Right lung (tissue), 2 donors: ENCODE measurements at regions not wholly inside any gene's neighbourhood (a gene's known extent, or its start where the extent isn't known, plus 50 kb on each side); places are given as distances from the start of the nearest gene placed in this dataset.
"Not testable (repeated sequence)": the region's sequence is repeated elsewhere in the genome, so short reads cannot be mapped to it uniquely, and the experiment has no call there.

ENCODE experiments used
- DNase-seq, 2 donors: peaks; one replicate each; pipeline ENCODE4 v3.0.0-alpha.2; 2013

DNA sequence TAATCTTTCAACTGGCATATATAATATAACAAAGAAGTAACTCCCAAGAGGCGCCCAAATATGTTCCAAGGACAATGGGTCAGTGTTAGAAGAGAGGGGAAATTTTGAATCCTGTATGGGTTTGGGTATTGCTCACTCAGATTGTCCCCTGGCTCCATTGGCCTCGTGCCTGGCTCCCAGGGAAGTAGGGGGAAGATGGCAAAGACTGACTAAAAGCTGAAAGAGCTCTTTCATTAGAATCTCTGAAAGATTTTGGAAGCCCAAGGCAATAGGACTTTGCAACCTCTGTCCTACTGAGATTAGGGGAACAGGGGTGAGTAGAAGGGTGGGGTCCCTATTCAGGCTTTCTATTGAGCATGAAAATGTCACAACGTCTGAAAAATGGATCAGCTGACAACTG, 1272.8 kb upstream of the ZEB2 start:
- no peak for DNase-seq

DNA sequence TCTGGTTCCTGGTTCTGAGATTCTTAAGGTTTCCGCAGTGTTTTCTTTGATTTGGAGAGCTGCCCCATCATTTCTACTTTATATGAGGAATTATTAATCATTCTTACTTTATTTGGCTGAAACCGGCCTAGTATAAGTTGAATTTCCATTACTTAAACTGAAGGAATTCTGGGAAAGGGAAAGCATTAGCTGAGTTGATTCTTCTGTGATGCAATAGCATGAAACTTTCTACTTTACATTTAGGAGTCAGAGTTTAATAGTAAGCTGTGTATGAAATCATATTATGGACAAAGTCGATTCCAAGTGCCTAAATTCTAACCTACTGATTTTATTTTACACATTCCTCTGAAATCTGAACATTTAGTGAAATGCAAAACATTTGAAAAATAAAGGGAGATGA, 1269.7 kb upstream of the ZEB2 start:
- no peak for DNase-seq

DNA sequence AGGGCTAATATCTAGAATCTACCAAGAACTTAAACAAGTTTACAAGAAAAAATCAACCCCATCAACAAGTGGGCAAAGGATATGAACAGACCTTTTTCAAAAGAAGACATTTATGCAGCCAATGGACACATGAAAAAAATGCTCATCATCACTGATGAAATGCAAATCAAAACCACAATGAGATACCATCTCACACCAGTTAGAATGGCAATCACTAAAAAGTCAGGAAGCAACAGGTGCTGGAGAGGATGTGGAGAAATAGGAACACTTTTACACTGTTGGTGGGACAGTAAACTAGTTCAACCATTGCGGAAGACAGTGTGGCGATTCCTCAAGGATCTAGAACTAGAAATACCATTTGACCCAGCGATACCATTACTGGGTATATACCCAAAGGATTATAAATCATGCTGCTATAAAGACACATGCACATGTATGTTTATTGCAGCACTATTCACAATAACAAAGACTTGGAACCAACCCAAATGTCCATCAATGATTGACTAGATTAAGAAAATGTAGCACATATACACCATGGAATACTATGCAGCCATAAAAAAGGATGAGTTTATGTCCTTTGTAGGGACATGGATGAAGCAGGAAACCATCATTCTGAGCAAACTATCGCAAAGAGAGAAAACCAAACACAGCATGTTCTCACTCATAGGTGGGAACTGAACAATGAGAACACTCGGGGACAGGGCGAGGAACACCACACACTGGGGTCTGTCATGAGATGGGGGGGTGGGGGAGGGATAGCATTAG, 1267.9 kb upstream of the ZEB2 start:
- not testable (repeated sequence) for DNase-seq

DNA sequence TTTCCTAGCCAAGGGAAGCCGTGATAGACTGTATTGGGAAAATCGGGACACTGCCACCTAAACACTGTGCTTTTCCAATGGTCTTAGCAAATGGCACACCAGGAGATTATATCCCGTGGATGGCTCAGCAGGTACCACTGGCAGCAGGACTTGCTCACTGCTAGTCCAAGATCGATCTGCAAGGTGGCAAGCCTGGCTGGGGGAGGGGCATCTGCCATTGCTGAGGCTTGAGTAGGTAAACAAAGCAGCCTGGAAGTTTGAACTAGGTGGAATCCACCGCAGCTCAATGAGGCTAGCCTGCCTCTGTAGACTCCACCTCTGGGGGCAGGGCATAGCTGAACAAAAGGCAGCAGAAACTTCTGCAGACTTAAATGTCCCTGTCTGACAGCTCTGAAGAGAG, 1262.7 kb upstream of the ZEB2 start:
- DNase-seq, result not testable (repeated sequence)

DNA sequence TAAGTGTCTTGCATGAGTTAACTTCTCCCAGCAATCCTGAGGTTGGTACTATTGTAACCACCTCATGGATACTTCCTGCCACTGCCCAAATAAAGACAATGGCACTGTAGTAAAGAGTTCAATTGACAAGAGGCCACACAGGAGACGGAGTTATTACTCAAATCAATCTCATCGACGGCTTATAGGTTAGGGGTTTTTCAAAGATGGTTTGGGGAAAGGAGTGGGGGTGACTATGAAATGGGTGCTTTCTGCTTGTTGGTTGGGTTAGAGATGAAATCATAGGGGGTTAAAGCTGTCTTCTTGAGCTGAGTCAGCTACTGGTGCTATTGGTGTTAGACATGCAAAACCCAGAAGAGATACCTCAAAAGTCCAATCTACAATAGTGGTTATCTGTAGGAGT, 1258.0 kb upstream of the ZEB2 start:
- no peak for DNase-seq

DNA sequence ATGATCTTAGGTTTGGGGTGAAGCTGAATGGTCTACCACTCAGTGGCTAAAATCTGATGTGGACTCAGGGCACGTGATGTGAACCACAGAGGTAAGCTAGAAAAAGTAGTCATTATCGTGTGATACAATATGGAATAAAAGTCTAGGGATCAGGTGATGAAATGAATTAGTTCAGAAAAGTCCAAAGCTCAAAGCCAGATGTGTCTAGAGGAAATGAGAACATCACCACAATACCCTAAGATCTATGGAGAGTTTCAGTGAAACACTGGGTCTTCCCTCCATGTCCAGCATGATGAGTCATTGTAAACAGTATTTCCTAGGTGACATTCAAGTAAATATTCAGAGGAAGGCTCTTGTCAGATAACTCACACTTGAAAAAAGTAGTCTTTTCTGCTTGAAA, 1257.4 kb upstream of the ZEB2 start:
- no peak for DNase-seq

DNA sequence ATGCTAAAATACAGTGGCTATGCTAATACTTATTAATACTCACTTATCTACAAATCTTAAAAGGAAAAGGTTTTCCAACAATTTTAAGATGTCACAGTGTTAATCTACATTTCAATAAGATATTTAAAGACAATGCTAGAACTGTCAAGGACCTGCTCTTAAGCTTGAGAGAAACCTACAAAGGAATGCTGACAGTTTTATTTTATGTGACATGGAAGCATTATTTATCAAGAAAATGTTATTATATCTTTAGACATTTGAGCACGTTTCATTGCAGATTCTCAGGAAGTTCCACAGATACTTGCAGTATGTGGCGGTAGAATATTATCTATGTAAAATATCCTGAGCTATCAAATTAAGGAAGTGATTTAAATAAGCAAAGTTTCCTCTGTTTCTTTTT, 1255.7 kb upstream of the ZEB2 start:
- no peak for DNase-seq

DNA sequence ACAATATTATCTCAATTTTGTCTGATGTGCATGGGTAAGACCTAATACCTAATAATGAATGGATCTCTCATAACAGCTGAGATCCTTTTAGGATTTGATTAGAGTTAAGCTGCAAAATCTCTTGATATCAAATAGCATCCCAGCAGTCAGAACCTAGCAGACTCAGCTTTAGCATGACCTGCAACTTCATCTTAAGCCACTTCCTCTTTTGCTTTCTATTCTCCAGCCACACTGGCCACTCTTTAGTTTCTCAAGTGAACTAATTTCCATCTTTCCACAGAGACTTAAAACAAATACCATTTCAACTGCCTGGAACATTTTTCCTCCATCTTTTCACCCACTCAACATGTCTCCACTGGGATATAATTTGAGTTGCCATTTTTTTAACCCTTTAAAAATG, 1251.6 kb upstream of the ZEB2 start:
- DNase-seq, result no peak

DNA sequence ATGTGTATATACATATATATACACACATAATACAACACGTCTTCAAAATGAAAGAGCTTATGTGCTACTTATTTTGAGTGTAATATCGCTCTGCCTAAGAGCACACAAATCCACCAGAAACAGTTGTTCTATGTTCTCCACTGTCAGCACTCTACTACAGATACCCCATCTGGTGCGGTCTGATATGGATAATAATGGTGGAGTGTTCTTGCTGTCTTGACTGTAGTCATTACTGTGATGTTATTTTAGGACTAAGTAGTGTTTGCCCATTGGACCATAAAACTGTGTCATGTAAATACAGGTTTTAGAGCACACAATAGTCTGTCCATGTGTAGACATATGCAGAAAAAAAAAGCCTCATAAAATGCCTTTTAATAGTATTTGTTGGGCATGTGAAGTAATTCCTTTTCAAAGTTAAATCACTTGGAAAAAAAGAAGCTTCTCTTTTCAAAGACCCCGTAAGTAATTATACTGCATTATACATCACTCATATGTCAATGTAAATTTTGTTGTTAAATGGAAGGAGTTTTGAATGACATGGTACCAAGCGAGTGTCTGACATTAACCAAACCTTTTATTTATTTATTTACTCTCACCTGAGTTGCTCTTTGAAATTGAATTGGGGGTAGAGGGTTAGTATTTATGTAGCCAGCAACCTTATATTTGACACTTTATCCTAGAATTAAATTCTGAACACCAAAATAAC, 1249.2 kb upstream of the ZEB2 start:
- no peak for DNase-seq

DNA sequence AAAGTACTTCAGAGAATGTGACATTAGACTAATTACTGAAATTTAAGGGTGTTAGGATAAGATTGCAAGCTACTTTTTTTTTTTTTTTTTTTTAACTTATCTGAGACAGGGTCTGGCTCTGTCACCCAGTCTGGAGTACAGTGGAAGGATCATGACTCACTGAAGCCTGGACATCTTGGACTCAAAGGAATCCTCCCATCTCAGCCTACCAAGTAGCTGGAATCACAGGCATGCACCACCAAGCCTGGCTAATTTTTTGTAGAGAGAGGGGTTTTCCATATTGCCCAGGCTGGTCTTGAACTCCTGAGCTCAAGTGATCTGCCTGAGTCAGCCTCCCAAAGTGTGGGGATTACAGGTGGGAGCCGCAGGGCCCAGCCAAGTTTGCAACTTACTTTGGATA, 1246.0 kb upstream of the ZEB2 start:
- no peak for DNase-seq

DNA sequence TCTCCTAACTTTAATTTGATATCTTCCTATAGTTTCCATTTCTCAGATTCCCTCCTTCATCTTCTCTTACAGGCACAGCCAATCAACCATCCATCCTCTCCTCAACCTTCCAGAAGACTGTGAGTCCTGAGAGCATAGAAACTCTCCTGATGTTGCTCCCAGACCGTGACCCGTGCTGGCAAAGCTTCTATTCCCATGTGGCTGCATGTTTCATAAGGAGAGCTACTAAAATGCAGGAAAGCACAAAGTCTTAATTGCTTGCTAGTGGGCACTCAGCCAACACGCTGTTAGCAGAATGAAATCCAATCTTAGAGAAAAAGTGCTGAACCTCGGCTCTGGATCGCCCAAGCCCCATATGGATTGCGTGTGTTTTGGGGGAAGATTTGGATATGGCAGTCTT, 1244.7 kb upstream of the ZEB2 start:
- peak in 1 of 2 donors; percentile 73 for DNase-seq

DNA sequence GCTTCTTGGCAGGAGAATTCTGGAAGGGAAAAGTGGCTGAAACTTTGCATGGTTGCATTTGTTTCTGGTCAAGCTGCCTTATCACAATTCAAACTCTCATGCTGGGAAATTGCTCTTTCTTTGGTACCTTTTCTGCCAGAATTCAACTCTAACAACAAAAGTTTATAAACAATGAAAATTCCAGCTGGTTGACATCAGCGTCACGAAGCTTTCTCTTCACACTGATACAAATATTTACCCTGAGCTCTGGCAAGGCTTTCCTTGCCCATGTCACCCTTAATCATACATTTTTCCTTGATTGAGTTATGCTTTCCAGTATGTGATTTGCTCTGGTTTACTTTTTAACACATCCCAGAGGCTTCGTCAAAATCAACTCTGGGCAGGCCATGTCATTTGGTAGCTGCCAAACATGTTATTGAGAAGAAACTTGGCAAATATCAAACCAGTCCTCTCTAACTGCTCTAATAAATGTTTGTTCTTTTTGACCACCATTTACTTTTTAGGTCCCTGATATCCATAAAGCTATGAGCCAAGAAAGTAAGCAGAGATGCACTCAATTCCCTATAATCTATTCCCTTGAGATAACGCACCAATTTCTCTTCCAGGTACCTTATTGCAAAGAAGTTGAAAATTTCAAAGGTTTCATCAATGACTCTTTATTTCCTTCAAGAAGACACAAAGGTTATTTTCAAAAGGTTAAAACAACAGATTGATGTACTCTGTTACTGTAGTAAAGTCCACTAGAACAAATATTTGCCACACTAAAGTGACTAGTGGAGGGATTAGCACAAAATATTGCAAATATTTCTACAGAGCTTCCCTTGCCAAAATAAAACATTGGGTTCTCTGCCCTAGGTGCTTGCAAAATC, 1241.1 kb upstream of the ZEB2 start:
- DNase-seq, result peak; percentile 81 to 86

DNA sequence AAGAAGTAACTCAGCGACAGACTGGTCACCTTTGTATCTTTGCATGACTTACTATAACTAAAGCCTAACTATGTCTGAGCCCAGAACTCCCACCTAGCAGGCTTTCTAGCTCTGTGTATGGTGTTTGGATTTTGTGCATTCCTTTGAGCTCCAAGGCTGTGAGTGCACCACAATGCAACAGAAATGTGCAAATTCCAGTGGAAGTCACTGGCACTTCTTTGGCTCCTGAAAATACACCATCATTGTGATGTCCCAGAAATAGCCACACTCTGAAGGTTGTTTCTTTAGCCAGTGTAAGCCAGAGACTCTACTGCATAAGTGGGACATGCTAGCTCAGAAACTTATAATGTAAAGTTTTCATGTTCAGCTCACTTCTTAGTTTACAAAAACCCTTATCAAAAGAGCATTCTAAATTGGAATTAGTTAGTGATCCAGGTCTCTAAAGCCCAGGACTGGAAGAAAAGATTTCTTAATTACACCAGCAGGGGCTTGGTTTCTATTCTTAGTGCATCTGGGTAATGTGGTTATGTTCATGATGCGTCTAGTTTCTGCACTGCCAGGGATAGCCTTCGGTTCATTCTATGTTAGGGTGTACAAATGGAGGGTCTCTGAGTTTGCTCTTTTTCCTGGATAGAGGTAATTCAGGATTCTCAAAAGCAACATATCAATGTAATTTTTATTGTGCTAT, 1239.5 kb upstream of the ZEB2 start:
- DNase-seq, result no peak

DNA sequence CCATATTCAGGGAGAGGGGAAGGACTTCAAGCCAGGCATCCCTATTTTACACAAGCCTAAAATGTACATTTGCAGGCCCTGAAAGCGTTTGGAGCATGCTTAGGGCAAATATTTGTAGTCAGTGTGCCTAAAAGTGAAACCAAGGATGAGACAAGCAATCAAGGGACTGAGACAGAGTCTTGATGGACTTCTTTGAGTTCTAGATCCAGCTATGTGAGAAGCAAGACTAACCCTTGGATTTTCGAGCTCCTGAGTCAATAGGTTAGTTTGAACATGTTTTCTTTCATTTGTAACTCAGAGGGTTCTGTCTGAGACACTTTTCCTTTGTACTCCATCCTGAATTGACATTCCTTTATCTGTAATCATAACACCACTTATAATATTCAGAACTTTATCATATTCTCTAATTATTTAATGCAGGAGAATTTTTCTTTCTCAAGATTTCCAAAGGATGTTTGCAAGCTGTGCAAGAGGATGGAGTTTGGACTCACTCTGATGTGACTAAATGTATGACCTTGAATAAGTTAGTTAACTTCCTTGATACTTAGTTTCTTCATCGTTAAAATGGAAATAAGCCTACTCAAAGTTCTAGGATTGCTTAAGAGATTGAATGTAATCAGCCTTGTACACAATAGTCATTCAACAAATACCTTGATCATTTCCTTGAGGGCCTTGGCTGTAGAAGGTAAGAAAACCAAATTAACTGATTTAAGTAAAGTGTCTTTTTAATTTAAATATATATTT, 1237.8 kb upstream of the ZEB2 start:
- no peak for DNase-seq

DNA sequence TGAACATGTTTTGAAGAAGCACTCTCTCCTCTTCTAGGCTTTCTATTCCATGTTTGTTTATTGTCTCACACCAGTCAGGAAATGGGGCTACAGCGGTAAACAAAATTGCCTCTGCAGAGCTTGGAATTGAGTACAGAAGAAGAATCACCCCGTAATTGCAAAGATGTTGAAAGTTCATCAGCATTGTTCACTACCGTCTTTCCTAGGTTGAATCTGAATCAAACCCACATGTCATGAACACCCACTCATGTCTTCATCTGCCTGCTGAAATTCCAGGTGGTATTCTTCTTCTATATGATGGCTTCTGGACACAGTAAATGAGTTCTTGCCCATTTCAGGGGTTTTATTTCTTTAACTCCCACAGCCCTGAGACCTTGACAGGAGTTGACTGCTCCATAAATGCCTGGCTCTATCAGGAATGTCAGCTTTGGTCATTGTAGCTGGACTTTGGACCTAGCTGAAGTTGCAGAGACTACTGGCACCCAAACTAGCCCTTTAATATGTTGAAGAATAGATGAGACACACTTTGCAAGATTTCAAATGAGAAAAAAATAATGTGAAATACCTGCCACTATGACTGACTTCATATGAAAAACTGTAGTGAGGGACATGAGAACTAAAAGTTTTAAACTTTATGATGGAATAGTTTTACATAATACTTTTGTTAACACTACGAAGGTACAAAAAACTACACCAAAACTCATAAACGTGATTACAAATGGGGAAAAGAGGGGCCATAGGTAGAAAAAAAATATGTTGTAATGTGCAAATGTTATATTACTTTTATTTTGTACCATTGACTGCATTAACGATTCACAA, 1235.3 kb upstream of the ZEB2 start:
- DNase-seq, result no peak

DNA sequence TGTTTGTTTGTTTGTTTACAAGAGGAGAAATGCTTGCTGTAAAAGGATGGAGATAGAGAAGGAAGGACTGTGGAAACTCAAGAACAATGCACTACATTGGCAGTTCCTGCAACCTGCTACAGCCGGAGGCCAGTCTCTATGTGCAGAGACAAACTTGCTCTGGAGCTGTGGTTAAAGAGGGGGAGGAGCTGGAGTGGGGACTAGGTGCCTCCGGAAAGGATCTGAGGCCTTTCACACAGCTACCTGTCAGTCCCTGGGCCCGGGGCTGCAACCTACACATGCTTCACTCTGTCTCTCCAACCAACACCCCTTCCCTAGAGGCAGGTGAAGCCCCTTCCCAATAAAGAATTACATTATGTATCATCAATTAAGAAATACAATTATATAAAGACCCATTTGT, 1234.0 kb upstream of the ZEB2 start:
- no peak for DNase-seq

DNA sequence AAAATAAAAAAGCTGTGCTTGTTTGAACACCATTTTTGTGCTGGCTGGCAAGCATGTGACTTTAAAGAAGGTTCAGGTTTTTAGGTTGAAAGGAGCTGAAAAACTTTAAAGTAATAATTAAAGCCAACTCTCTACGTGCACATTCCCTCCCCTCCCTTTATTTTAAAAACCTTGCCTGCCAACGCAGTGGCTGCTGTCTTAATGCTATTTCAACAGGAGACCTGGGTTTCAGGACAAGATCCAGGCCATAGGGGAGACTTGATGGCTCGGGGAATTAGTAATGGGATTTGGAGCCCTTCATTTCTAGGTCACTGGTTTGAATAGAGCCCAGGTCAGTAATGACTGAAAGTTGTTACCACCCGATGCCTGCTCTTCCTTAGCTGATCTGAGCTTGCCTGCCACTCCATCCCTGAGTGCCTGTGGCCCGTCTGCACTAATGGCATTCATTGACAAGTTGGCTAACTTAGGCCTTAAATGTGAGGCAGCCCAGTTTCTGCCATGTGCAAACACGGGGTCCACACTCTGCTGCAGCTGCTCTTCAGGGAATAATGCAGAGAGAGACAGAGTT, 1233.2 kb upstream of the ZEB2 start:
- DNase-seq, result no peak

DNA sequence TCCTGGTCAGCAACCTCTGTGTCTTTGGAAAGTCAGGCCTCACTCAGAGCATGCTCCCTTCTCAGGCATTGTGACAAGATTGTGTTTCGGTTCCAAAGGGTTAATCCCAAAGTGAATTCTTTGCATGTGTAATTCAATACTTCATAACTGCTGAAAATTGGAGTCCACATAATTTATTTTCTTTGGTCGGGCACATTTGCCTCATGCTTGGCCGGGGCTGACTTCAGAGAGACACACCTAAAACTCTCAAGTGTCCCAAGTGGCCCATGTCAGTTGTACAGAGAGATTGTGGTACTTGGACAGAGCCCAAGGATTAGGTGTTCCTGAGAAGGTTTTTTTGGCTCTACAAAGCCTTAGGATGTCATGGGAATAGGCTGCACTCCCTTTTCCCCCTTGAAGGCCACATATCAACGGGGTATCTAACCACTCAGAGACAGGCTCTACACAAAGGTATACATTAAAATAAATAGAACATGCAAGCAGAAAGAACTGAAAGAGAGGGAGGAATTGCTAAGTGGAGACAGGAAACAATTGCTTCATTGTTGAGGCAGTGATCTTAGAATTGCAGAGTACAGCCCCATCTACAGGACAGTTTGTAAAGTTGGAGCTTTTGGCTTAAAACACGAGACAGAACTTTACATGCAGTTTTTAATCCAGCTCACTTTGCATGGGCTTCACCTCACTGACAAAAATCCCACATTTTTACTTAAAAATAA, 1232.3 kb upstream of the ZEB2 start:
- peak; percentile 73 to 80 for DNase-seq

DNA sequence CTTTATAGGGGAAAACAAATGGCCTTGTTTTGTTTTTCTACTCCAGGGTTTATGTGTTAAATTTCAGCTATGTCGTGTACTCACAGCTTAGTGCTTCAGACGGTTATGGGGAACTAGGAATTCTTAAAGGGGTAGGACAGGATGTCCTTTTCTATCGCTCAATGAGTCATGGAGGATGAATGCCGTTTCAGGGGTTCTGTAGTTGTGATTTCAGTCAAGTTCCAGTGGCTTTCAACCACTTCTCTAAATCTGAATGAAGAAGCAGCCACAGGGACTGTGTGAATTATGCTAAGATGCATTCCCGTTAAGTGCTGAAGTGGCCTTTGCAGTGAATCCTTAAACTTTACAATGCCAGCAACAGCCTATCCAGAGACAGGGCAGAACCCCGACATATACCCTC, 1231.7 kb upstream of the ZEB2 start:
- no peak for DNase-seq
